Suppressor macrophage treated with lipopolysaccharide for 4 hours (primary cell): ENCODE measurements at regions not wholly inside any gene's neighbourhood (a gene's known extent, or its start where the extent isn't known, plus 50 kb on each side); places are given as distances from the start of the nearest gene placed in this dataset.
"Not testable (repeated sequence)": the region's sequence is repeated elsewhere in the genome, so short reads cannot be mapped to it uniquely, and the experiment has no call there.

Source experiments
- DNase-seq: peaks from one replicate; pipeline ENCODE4 v3.0.0-alpha.2; 2020

GRCh38 chr15:98089352-98089751 lies 128.8 kb downstream of the ARRDC4 start:
- not testable (repeated sequence) for DNase-seq

GRCh38 chr15:98097986-98098385 lies 137.5 kb downstream of the ARRDC4 start:
- DNase-seq: not testable (repeated sequence)

GRCh38 chr15:98100606-98101005 lies 140.1 kb downstream of the ARRDC4 start:
- DNase-seq: not testable (repeated sequence)

- no peak for DNase-seq
Measured at GRCh38 chr15:98103570-98103969, 143.1 kb downstream of the ARRDC4 start.

- not testable (repeated sequence) for DNase-seq
Measured at GRCh38 chr15:98104386-98105151, 144.1 kb downstream of the ARRDC4 start.

GRCh38 chr15:98106615-98107194 lies 146.2 kb downstream of the ARRDC4 start:
- not testable (repeated sequence) for DNase-seq

- DNase-seq: no peak
Measured at GRCh38 chr15:98111806-98112205, 151.3 kb downstream of the ARRDC4 start.

- DNase-seq: no peak
Measured at GRCh38 chr15:98113327-98113726, 152.8 kb downstream of the ARRDC4 start.

GRCh38 chr15:98120561-98120960 lies 160.1 kb downstream of the ARRDC4 start:
- DNase-seq: no peak

- peak; percentile 37 for DNase-seq
Measured at GRCh38 chr15:98121536-98121935, 161.0 kb downstream of the ARRDC4 start.

GRCh38 chr15:98121957-98122356 lies 161.5 kb downstream of the ARRDC4 start:
- no peak for DNase-seq

- no peak for DNase-seq
Measured at GRCh38 chr15:98123297-98123696, 162.8 kb downstream of the ARRDC4 start.

GRCh38 chr15:98123834-98124233 lies 163.3 kb downstream of the ARRDC4 start:
- DNase-seq: no peak

GRCh38 chr15:98124581-98124980 lies 164.1 kb downstream of the ARRDC4 start:
- DNase-seq: no peak

GRCh38 chr15:98126326-98127085 lies 166.0 kb downstream of the ARRDC4 start:
- DNase-seq: peak; percentile 55

GRCh38 chr15:98127586-98127985 lies 167.1 kb downstream of the ARRDC4 start:
- DNase-seq: peak; percentile 31

GRCh38 chr15:98131924-98132323 lies 171.4 kb downstream of the ARRDC4 start:
- no peak for DNase-seq

- no peak for DNase-seq
Measured at GRCh38 chr15:98134905-98135304, 174.4 kb downstream of the ARRDC4 start.

GRCh38 chr15:98138910-98139309 lies 178.4 kb downstream of the ARRDC4 start:
- no peak for DNase-seq

GRCh38 chr15:98139337-98139736 lies 178.8 kb downstream of the ARRDC4 start:
- DNase-seq: no peak

GRCh38 chr15:98142572-98142971 lies 182.1 kb downstream of the ARRDC4 start:
- no peak for DNase-seq

GRCh38 chr15:98143116-98143515 lies 182.6 kb downstream of the ARRDC4 start:
- no peak for DNase-seq

GRCh38 chr15:98144388-98144787 lies 183.9 kb downstream of the ARRDC4 start:
- no peak for DNase-seq
